HL-60 (cell line): ENCODE measurements at regions not wholly inside any gene's neighbourhood (a gene's known extent, or its start where the extent isn't known, plus 50 kb on each side); places are given as distances from the start of the nearest gene placed in this dataset.
A peak's percentile ranks its signal among the peaks of the same experiment; 100 is the strongest.

Experiments used
- DNase-seq, 2 experiments: peaks; one replicate each; pipeline ENCODE4 v3.0.0-alpha.2; 2010 to 2020; ENCODE audit warnings: low read depth in 1 of 2, low spot score in 1 of 2
- H3K27ac ChIP-seq: fragments of 250-450 bp; sonication (Bioruptor Pico); replicated peaks from 2 replicates; pipeline ENCODE4 v1.5.1; 2020; ENCODE audit warnings: mild to moderate bottlenecking, moderate library complexity
- H3K27me3 ChIP-seq: fragments of 250-450 bp; sonication (Bioruptor Pico); 2 replicates; pipeline ENCODE4 v1.5.1; 2021; ENCODE audit warnings: mild to moderate bottlenecking, moderate library complexity; ENCODE audit not compliant: insufficient read depth, poor library complexity, severe bottlenecking
- H3K4me3 ChIP-seq: replicated peaks from 2 replicates; pipeline ENCODE4 v1.5.1; 2011; ENCODE audit warnings: mild to moderate bottlenecking, control low read depth, low read length; ENCODE audit not compliant: insufficient read depth
- CTCF ChIP-seq: IDR thresholded peaks from one replicate; pipeline ENCODE4 v1.5.1; 2011; ENCODE audit warnings: low read length, control low read depth, inconsistent platforms; ENCODE audit not compliant: insufficient read depth
- GABPA ChIP-seq: IDR thresholded peaks from 2 replicates; pipeline ENCODE4 v1.6.1; 2012; ENCODE audit warnings: low read depth
- POLR2AphosphoS5 ChIP-seq: IDR thresholded peaks from 2 replicates; pipeline ENCODE4 v1.6.1; 2012; ENCODE audit warnings: low read depth
- SPI1 ChIP-seq: IDR thresholded peaks from 2 replicates; pipeline ENCODE4 v1.6.1; 2012; ENCODE audit warnings: low read depth, mild to moderate bottlenecking, borderline replicate concordance
- TF ChIP-seq, protein P1 (sequence below): IDR thresholded peaks from 2 replicates; pipeline ENCODE4 v1.6.1; 2012; ENCODE audit warnings: low read depth; ENCODE audit not compliant: insufficient replicate concordance

DNA sequence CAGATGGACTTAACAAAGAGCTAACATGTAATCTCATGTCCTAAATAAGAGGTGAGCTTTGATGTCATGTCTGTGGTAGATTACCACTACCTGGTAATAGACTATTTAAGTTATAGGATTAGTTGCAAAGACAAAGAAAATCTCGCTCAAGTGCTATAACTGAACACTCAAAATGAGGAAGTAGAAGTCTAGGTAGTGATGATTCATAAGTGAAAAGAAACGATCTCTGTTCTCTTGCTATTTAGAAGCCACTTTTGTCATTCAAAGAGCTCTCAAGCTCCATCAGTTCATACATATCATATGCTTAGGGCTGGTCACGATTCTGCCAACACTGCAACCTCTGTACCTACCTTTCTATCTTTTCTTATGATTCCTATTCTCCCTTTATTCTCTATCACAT, 110.9 kb downstream of the EDEM1 start:
- Histone ChIP-seq H3K27ac (no peak overlapping the region), H3K27me3 (no peaks in the 10 kb centered on the region), H3K4me3 (no peak overlapping the region)
- TF ChIP-seq CTCF: no peak
- TF ChIP-seq, protein P1, sequence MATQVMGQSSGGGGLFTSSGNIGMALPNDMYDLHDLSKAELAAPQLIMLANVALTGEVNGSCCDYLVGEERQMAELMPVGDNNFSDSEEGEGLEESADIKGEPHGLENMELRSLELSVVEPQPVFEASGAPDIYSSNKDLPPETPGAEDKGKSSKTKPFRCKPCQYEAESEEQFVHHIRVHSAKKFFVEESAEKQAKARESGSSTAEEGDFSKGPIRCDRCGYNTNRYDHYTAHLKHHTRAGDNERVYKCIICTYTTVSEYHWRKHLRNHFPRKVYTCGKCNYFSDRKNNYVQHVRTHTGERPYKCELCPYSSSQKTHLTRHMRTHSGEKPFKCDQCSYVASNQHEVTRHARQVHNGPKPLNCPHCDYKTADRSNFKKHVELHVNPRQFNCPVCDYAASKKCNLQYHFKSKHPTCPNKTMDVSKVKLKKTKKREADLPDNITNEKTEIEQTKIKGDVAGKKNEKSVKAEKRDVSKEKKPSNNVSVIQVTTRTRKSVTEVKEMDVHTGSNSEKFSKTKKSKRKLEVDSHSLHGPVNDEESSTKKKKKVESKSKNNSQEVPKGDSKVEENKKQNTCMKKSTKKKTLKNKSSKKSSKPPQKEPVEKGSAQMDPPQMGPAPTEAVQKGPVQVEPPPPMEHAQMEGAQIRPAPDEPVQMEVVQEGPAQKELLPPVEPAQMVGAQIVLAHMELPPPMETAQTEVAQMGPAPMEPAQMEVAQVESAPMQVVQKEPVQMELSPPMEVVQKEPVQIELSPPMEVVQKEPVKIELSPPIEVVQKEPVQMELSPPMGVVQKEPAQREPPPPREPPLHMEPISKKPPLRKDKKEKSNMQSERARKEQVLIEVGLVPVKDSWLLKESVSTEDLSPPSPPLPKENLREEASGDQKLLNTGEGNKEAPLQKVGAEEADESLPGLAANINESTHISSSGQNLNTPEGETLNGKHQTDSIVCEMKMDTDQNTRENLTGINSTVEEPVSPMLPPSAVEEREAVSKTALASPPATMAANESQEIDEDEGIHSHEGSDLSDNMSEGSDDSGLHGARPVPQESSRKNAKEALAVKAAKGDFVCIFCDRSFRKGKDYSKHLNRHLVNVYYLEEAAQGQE: no peak
- TF ChIP-seq SPI1: peak; percentile 65
- no peak for TF ChIP-seq GABPA
- no peak for TF ChIP-seq POLR2AphosphoS5
- DNase-seq: no peak

DNA sequence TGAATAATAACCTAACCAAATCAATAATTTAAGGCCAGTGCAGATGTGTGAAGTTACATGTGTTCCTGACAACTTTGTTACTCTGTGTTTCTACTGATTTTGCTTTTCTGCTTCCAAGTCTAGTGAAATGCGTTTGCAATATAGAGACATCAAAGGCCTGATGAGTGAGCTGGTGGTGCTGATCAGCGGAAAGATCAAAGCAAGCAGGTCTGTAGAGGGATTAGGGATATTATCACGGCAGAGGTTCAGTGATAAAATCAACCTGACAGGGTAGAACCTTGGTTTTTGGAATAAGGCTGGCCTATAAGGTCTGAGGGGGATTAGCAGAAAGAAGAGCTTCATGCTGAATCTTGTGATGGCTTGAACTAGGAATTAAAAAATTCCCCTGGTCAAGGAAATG, 111.7 kb downstream of the EDEM1 start:
- peaks cover under 1% of the 10 kb centered on the region for H3K27me3 ChIP-seq
- no peak overlapping the region for H3K27ac ChIP-seq
- H3K4me3 ChIP-seq: no peak overlapping the region
- no peak for TF ChIP-seq SPI1
- TF ChIP-seq, protein P1: no peak
- TF ChIP-seq CTCF: no peak
- TF ChIP-seq GABPA: no peak
- no peak for TF ChIP-seq POLR2AphosphoS5
- DNase-seq: no peak

DNA sequence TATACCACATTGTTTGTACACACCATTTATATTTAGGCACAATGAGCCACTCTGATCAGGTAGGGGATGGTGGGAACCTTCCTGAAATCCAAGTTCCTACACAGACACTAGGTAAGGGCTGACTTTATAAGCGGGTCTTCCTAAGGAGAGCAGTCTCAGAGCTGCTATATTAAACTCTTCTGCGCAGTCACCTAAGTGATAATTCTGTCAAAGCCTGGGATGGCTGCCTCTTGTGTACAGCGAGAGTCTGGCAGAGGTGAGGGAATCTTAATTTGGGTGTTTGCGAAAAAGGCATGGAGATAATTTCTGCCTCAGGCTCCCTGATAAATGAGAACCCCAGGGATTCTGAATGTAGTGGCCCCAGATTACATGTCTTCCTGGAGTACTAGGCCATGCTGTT, 113.1 kb downstream of the EDEM1 start:
- no peak for DNase-seq
- no peak overlapping the region for H3K4me3 ChIP-seq
- no peak overlapping the region for H3K27ac ChIP-seq
- H3K27me3 ChIP-seq: peaks cover 2% of the 10 kb centered on the region
- no peak for TF ChIP-seq GABPA
- TF ChIP-seq CTCF: no peak
- no peak for TF ChIP-seq POLR2AphosphoS5
- TF ChIP-seq, protein P1: no peak
